Nephron (organoid): ENCODE measurements at regions not wholly inside any gene's neighbourhood (a gene's known extent, or its start where the extent isn't known, plus 50 kb on each side); places are given as distances from the start of the nearest gene placed in this dataset.

Experiments
- H3K27ac Mint-ChIP-seq, 3 experiments: 2 replicates each; pipeline ENCODE4 v1.8.0; 2020; ENCODE audit warnings: mixed read lengths in 3 of 3, mild to moderate bottlenecking in 2 of 3, moderate library complexity in 1 of 3
- H3K27me3 Mint-ChIP-seq: 2 replicates; pipeline ENCODE4 v1.8.0; 2021; ENCODE audit warnings: low read depth, mild to moderate bottlenecking, moderate library complexity, mixed read lengths
- H3K36me3 Mint-ChIP-seq: 2 replicates; pipeline ENCODE4 v1.8.0; 2020; ENCODE audit warnings: low read depth, mixed read lengths
- H3K4me1 Mint-ChIP-seq: 2 replicates; pipeline ENCODE4 v1.8.0; 2020; ENCODE audit warnings: mixed read lengths
- H3K4me3 Mint-ChIP-seq, 3 experiments: 2 replicates each; pipeline ENCODE4 v1.8.0; 2020; ENCODE audit warnings: mild to moderate bottlenecking in 3 of 3, mixed read lengths in 3 of 3, moderate library complexity in 2 of 3
- H3K9me3 Mint-ChIP-seq: 2 replicates; pipeline ENCODE4 v1.8.0; 2020; ENCODE audit warnings: mixed read lengths
- CTCF ChIP-seq, 3 experiments: fragments of 200-600 bp; sonication (generic); IDR thresholded peaks; one replicate each; pipeline ENCODE4 v1.5.0; 2021; ENCODE audit warnings: antibody characterized with exemption in 3 of 3; ENCODE audit not compliant: unreplicated experiment in 3 of 3

- TF ChIP-seq CTCF (IDR thresholded peaks at IDR 0.05; ENCODE audit: unreplicated experiment in 3 of 3), result no peak
- H3K9me3 Mint-ChIP-seq, result peaks cover 19% of the 10 kb centered on the region
- no peaks in the 10 kb centered on the region for H3K36me3 Mint-ChIP-seq
- H3K27me3 Mint-ChIP-seq, result peaks cover 26% of the 10 kb centered on the region
- H3K27ac Mint-ChIP-seq, result no peak overlapping the region
- H3K4me3 Mint-ChIP-seq, result no peak overlapping the region
- no peaks in the 10 kb centered on the region for H3K4me1 Mint-ChIP-seq
Observed at GRCh38 chr10:131513445-131513844, 201.9 kb upstream of the TCERG1L start.

DNA sequence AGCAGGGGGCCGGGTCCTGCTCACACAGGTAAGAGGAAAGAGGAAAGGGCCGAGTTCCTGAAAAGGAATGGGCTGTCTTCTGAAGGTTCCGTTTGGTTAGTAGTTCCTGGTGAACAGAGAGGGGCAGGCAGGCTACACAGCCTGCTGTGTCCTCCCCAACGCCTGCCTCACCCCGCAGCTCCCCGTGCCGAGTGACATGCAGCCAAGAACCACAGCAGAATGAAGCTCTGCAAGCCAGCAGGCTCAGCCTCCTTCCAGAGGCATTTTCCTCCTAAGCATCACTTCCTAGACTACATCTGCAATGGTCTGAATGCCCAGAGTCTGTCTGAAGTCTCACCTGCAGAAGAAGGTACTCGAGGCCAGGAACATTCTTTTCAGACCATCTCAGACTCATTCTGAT is 202.4 kb upstream of the TCERG1L start:
- TF ChIP-seq CTCF (IDR thresholded peaks at IDR 0.05; ENCODE audit: unreplicated experiment in 3 of 3), result no peak
- Mint-ChIP-seq H3K4me1 (no peaks in the 10 kb centered on the region), H3K27ac (no peak overlapping the region), H3K27me3 (peaks cover 26% of the 10 kb centered on the region), H3K36me3 (no peaks in the 10 kb centered on the region), H3K4me3 (no peak overlapping the region), H3K9me3 (peaks cover 17% of the 10 kb centered on the region)

DNA sequence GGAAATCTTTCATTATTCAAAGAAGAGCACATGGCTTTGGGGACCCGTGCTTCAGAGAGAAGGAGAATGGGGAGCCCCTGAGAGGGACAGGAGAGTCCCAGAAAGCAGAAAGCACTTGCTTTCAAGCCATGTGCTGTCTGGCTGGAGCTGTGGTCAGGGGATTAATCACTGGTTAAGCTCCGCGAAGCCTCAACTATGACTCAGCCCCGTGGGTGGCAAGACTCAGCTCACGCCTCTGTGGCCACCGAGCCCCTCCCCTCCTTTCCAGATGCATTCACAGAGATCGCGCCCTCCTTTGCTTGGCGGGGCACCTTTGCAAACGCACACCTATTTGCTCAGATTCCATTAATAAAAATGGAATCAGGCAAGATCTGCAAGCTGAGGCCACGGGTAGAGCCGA is 202.9 kb upstream of the TCERG1L start:
- no peak for TF ChIP-seq CTCF (IDR thresholded peaks at IDR 0.05; ENCODE audit: unreplicated experiment in 3 of 3)
- no peak overlapping the region for H3K27ac Mint-ChIP-seq
- no peaks in the 10 kb centered on the region for H3K4me1 Mint-ChIP-seq

DNA sequence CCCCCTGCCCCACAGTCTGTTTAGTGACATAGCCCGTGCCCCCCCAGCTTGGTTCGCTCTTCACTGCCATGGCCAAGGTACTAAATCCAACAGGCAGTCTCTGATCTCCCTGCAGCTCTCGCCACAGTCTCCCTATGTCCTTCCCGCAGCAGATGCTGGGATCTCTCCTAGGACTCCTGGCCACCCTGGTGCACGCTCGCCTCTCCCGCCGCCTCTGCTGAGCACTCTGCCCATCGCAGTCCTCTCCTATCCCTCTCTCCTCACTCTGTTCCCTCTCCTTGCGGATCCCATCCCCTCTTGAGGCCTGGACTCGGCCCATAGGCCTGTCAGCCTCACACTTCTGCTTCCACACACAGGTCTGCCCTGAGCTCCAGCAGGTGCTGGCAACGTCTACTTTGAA is 204.8 kb upstream of the TCERG1L start:
- peaks cover 30% of the 10 kb centered on the region for H3K27me3 Mint-ChIP-seq
- no peak overlapping the region for H3K27ac Mint-ChIP-seq
- H3K9me3 Mint-ChIP-seq, result peaks cover 4% of the 10 kb centered on the region
- no peak for TF ChIP-seq CTCF (IDR thresholded peaks at IDR 0.05; ENCODE audit: unreplicated experiment in 3 of 3)
- no peaks in the 10 kb centered on the region for H3K4me1 Mint-ChIP-seq
- H3K36me3 Mint-ChIP-seq, result no peaks in the 10 kb centered on the region
- H3K4me3 Mint-ChIP-seq, result no peak overlapping the region

More for the DNA sequence above, 202.9 kb upstream of the TCERG1L start:
- Mint-ChIP-seq H3K9me3 (peaks cover 13% of the 10 kb centered on the region), H3K27me3 (peaks cover 26% of the 10 kb centered on the region), H3K36me3 (no peaks in the 10 kb centered on the region), H3K4me3 (no peak overlapping the region)

GRCh38 chr10:131517781-131518180 is 206.3 kb upstream of the TCERG1L start:
- H3K9me3 Mint-ChIP-seq, result no peaks in the 10 kb centered on the region

More at GRCh38 chr10:131517781-131518180, 206.3 kb upstream of the TCERG1L start:
- no peaks in the 10 kb centered on the region for H3K36me3 Mint-ChIP-seq
- H3K27me3 Mint-ChIP-seq, result peaks cover 30% of the 10 kb centered on the region
- no peak overlapping the region for H3K27ac Mint-ChIP-seq
- H3K4me3 Mint-ChIP-seq, result no peak overlapping the region
- TF ChIP-seq CTCF (IDR thresholded peaks at IDR 0.05; ENCODE audit: unreplicated experiment in 3 of 3), result no peak
- no peaks in the 10 kb centered on the region for H3K4me1 Mint-ChIP-seq
